Tibial artery (tissue), 4 donors: ENCODE measurements at regions not wholly inside any gene's neighbourhood (a gene's known extent, or its start where the extent isn't known, plus 50 kb on each side); places are given as distances from the start of the nearest gene placed in this dataset.
A peak's percentile ranks its signal among the peaks of the same experiment; 100 is the strongest.
"Not testable (repeated sequence)": the region's sequence is repeated elsewhere in the genome, so short reads cannot be mapped to it uniquely, and the experiment has no call there.

Experiments
- DNase-seq, 2 donors: peaks; one replicate each; pipeline ENCODE4 v3.0.0-alpha.2; 2019
- H3K27ac ChIP-seq, 2 donors: fragments of 200-600 bp; sonication (generic) in 1 of 2; 1 replicate in 1 of 2; 2 replicates in 1 of 2; pipeline ENCODE4 v1.5.1; 2018 to 2019; ENCODE audit warnings: mild to moderate bottlenecking in 1 of 2
- H3K27me3 ChIP-seq, 2 donors: fragments of 200-600 bp; sonication (generic) in 1 of 2; one replicate each; pipeline versions ENCODE4 v1.5.1 to v1.6.0; 2016 to 2019
- H3K36me3 ChIP-seq, 3 donors: fragments of 200-600 bp; sonication (generic) in 2 of 3; one replicate each; pipeline ENCODE4 v1.5.1; 2016 to 2019; ENCODE audit warnings: mild to moderate bottlenecking in 2 of 3
- H3K4me1 ChIP-seq, 4 donors: fragments of 200-600 bp; sonication (generic) in 2 of 4; 1 replicate in 3 of 4; 2 replicates in 1 of 4; pipeline ENCODE4 v1.5.1; 2016 to 2019
- H3K4me3 ChIP-seq, 2 donors: fragments of 200-600 bp; sonication (generic) in 1 of 2; 1 replicate in 1 of 2; 2 replicates in 1 of 2; pipeline ENCODE4 v1.5.1; 2018 to 2019; ENCODE audit warnings: mild to moderate bottlenecking in 2 of 2
- H3K9me3 ChIP-seq, 3 donors: fragments of 200-600 bp; sonication (generic) in 1 of 3; one replicate each; pipeline ENCODE4 v1.5.1; 2016 to 2019
- intact Hi-C: fragments of 100-400 bp; cut with DNase I; formaldehyde crosslinking; loops from one replicate; pipeline ENCODE4 v1.15.0; 2023; ENCODE audit warnings: low total_unique reads
- TF ChIP-seq, protein P1 (sequence below), 2 experiments: fragments of 200-600 bp in 1 of 2; fragments of 450-650 bp in 1 of 2; IDR thresholded peaks; one replicate each; pipeline ENCODE4 v1.5.1; 2017 to 2019; ENCODE audit warnings: antibody characterized with exemption in 2 of 2, mild to moderate bottlenecking in 1 of 2, moderate library complexity in 1 of 2

DNA sequence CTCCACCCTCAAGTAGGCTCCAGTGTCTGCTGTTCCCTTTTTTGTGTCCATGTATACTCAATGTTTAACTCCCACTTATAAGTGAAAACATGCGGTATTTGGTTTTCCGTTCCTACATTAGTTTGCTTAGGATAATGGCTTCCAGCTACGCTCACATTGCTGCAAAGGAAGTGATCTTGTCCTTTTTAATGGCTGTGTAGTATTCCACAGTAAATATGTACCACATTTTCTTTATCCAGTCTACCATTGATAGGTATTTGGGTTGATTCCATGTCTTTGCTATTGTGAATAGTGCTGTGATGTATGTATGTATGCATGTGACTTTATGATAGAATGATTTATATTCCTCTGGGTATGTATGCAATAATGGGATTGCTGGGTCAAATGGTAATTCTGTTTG lies 144.6 kb downstream of the BRD1 start:
- no peak for DNase-seq
- H3K27me3 ChIP-seq = peaks cover 0 to 16% of the 10 kb centered on the region in 2 donors
- H3K36me3 ChIP-seq = no peaks in the 10 kb centered on the region
- H3K27ac ChIP-seq = no peak overlapping the region
- TF ChIP-seq, protein P1, sequence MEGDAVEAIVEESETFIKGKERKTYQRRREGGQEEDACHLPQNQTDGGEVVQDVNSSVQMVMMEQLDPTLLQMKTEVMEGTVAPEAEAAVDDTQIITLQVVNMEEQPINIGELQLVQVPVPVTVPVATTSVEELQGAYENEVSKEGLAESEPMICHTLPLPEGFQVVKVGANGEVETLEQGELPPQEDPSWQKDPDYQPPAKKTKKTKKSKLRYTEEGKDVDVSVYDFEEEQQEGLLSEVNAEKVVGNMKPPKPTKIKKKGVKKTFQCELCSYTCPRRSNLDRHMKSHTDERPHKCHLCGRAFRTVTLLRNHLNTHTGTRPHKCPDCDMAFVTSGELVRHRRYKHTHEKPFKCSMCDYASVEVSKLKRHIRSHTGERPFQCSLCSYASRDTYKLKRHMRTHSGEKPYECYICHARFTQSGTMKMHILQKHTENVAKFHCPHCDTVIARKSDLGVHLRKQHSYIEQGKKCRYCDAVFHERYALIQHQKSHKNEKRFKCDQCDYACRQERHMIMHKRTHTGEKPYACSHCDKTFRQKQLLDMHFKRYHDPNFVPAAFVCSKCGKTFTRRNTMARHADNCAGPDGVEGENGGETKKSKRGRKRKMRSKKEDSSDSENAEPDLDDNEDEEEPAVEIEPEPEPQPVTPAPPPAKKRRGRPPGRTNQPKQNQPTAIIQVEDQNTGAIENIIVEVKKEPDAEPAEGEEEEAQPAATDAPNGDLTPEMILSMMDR (IDR thresholded peaks at IDR 0.05) = no peak
- H3K9me3 ChIP-seq = no peaks in the 10 kb centered on the region
- no peaks in the 10 kb centered on the region for H3K4me1 ChIP-seq
- intact Hi-C loops = no loop called here
- H3K4me3 ChIP-seq = no peak overlapping the region

DNA sequence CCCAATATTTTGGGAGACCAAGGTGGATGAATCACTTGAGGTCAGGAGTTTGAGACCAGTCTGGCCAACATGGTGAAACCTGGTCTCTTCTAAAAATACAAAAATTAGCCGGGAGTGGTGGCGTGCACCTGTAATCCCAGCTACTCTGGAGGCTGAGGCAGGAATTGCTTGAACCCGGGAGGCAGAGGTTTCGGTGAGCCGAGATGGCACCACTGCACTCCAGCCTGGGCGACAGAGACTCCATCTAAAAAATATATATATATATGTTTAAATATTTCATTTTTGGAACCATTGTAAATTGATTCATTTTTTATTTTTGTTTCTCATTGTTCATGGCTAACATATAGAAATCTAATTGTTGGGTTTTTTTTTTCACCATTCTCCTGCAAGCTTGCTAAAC lies 146.9 kb downstream of the BRD1 start:
- H3K27me3 ChIP-seq = peaks cover 0 to 12% of the 10 kb centered on the region in 2 donors
- H3K4me1 ChIP-seq, intact Hi-C loops, H3K4me3 ChIP-seq, H3K9me3 ChIP-seq, H3K36me3 ChIP-seq, DNase-seq, H3K27ac ChIP-seq: not testable (repeated sequence)

DNA sequence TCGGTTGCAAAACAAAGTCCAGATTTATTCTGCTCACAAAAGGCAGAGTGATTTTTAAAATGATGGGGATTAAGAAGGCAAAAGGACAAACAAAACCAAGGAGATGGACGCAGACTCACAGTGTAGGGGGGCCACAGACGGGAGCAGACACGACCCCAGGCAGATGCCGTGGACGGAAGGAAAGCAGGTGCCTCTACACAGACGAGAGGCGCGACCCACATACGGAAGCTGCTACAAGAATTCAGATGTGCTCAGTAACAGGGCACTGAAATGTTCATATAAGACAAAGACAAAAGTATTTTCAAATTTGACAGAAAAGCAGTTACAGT lies 148.9 kb downstream of the BRD1 start:
- Histone ChIP-seq H3K36me3 (no peaks in the 10 kb centered on the region), H3K9me3 (no peaks in the 10 kb centered on the region), H3K27me3 (peaks cover 0 to 15% of the 10 kb centered on the region in 2 donors), H3K4me3 (no peak overlapping the region), H3K27ac (no peak overlapping the region), H3K4me1 (no peaks in the 10 kb centered on the region)
- intact Hi-C loops = no loop called here
- TF ChIP-seq, protein P1 (IDR thresholded peaks at IDR 0.05) = no peak
- DNase-seq = no peak

DNA sequence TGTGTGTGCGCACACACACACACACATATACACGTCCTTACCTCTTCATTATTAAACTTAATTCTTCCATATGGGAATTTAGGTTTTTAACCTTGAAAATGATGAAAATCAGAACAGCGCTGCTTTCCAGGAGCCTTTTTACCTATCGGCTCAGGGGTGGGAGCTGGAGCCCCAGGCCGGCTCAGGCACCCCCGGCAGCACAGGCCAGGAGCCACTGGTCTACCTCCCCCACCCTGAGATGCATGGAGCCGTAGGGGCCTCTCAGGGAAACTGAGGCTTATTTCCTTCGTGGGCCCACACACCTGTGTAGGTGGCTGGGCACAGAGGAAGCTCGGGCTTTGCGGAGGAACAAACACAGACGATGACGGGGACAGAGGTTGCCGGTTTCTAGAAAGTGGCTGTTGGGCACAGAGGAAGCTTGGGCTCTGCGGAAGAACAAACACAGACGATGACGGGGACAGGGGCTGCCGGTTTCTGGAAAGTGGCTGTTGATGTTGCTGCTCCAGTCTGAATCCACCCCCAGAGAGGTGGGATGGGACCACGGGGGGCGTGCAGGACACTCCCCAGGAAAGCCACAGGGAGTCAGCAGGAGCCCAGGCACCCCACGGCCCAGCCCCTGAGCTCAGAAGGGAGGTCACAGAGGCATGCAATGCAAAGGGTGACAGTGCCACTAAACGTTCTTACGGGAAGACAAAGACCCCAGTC lies 149.4 kb downstream of the BRD1 start:
- intact Hi-C loops = no loop called here
- TF ChIP-seq, protein P1 (IDR thresholded peaks at IDR 0.05) = no peak

DNA sequence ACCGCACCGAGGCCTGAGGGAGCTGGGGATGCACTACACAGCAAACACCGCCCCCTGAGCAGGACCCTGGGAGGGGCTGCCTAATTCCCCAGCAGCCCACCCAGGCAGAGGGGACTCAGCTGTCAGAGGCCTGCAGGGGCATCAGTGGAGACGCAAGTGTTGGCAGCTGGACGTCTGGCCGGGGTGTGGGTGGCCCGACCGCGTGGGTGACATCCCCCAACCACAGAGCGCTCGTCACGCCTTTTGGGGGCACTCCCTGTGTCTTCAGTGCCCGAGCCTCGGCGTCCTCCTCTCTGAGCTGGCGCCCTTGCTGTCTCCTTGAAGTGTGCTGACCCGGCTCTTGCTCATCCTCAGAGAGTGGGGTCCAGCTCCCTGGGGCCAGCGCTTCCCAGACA lies 150.2 kb downstream of the BRD1 start:
- no peak overlapping the region for H3K27ac ChIP-seq
- no peaks in the 10 kb centered on the region for H3K4me1 ChIP-seq
- no peaks in the 10 kb centered on the region for H3K36me3 ChIP-seq
- H3K27me3 ChIP-seq = peaks cover 0 to 22% of the 10 kb centered on the region in 2 donors
- TF ChIP-seq, protein P1 (IDR thresholded peaks at IDR 0.05) = no peak
- H3K4me3 ChIP-seq = no peak overlapping the region
- peak in 1 of 2 donors; percentile 62 for DNase-seq
- no peaks in the 10 kb centered on the region for H3K9me3 ChIP-seq
- intact Hi-C loops = no loop called here

More for the DNA sequence above, 149.4 kb downstream of the BRD1 start:
- H3K9me3 ChIP-seq = no peaks in the 10 kb centered on the region
- H3K27me3 ChIP-seq = peaks cover 0 to 18% of the 10 kb centered on the region in 2 donors
- H3K4me1 ChIP-seq = no peaks in the 10 kb centered on the region
- DNase-seq = no peak
- no peaks in the 10 kb centered on the region for H3K36me3 ChIP-seq
- no peak overlapping the region for H3K4me3 ChIP-seq
- H3K27ac ChIP-seq = no peak overlapping the region

DNA sequence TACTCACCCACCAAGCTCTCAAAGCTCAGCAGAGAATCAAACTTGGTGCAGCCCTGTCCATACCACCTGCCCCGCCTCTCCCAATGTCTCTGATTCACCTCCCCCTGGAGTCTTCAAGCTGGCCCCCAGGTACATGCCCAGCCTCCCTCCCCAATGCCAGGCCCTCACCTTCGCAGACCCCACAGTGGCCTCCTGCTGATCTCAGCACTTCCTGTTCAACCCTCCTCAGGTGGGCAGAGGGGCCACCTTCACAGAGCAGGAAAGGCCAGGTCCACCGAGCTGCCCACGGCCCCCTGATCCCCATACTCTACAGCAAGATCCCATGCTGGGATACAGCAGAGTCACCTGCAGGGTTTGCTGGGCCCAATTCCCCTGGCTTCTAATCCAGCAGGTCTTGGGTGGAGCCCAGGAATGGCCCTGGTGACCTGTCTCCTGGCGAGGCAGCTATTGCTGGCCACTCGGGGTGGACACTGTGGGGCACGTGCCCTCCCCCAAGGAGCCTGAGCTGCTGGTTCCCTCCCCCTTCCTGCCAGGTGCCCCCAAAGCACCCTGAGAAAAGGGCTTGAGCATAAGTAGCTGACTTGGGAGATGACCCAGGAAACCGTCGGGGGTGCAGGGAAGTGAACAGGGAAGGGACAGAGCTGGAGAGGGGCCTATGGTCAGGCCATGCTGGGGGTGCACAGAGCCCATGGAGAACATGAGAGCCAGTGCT lies 150.7 kb downstream of the BRD1 start:
- H3K27me3 ChIP-seq = peaks cover 0 to 25% of the 10 kb centered on the region in 2 donors
- no peaks in the 10 kb centered on the region for H3K36me3 ChIP-seq
- TF ChIP-seq, protein P1 (IDR thresholded peaks at IDR 0.05) = no peak
- intact Hi-C loops = no loop called here
- no peak overlapping the region for H3K27ac ChIP-seq
- H3K4me3 ChIP-seq = no peak overlapping the region
- no peaks in the 10 kb centered on the region for H3K9me3 ChIP-seq
- H3K4me1 ChIP-seq = no peaks in the 10 kb centered on the region
- peak in 1 of 2 donors; percentile 54 for DNase-seq
